GM19455 (cell line): ENCODE measurements at regions not wholly inside any gene's neighbourhood (a gene's known extent, or its start where the extent isn't known, plus 50 kb on each side); places are given as distances from the start of the nearest gene placed in this dataset.

Source experiments
- ATAC-seq: cut with Tn5 transposase; IDR thresholded peaks from one replicate; pipeline ENCODE4 v1.9.1; 2021; ENCODE audit not compliant: unreplicated experiment

- no peak for ATAC-seq
Measured at GRCh38 chr14:83993545-83993944, 1536.4 kb upstream of the FLRT2 start.

GRCh38 chr14:83994020-83994419 is 1535.9 kb upstream of the FLRT2 start:
- no peak for ATAC-seq

- ATAC-seq, result no peak
Measured at GRCh38 chr14:84001023-84001422, 1528.9 kb upstream of the FLRT2 start.

GRCh38 chr14:84003346-84003745 is 1526.6 kb upstream of the FLRT2 start:
- ATAC-seq, result no peak

GRCh38 chr14:84006643-84007155 is 1523.2 kb upstream of the FLRT2 start:
- ATAC-seq, result no peak

- ATAC-seq, result no peak
Measured at GRCh38 chr14:84013424-84013823, 1516.5 kb upstream of the FLRT2 start.

- no peak for ATAC-seq
Measured at GRCh38 chr14:84017495-84017894, 1512.4 kb upstream of the FLRT2 start.

GRCh38 chr14:84021433-84021832 is 1508.5 kb upstream of the FLRT2 start:
- ATAC-seq, result no peak

- ATAC-seq, result no peak
Measured at GRCh38 chr14:84024231-84024820, 1505.6 kb upstream of the FLRT2 start.

- no peak for ATAC-seq
Measured at GRCh38 chr14:84025106-84026012, 1504.6 kb upstream of the FLRT2 start.

GRCh38 chr14:84027351-84027750 is 1502.6 kb upstream of the FLRT2 start:
- ATAC-seq, result no peak

- no peak for ATAC-seq
Measured at GRCh38 chr14:84028080-84028604, 1501.8 kb upstream of the FLRT2 start.

- ATAC-seq, result no peak
Measured at GRCh38 chr14:84029246-84029645, 1500.7 kb upstream of the FLRT2 start.

- no peak for ATAC-seq
Measured at GRCh38 chr14:84029720-84030119, 1500.2 kb upstream of the FLRT2 start.

- ATAC-seq, result no peak
Measured at GRCh38 chr14:84036840-84037239, 1493.1 kb upstream of the FLRT2 start.

- no peak for ATAC-seq
Measured at GRCh38 chr14:84037593-84037992, 1492.4 kb upstream of the FLRT2 start.

GRCh38 chr14:84040101-84040500 is 1489.8 kb upstream of the FLRT2 start:
- ATAC-seq, result no peak

- ATAC-seq, result no peak
Measured at GRCh38 chr14:84041421-84041820, 1488.5 kb upstream of the FLRT2 start.

GRCh38 chr14:84042992-84043391 is 1487.0 kb upstream of the FLRT2 start:
- no peak for ATAC-seq

GRCh38 chr14:84064316-84065125 is 1465.4 kb upstream of the FLRT2 start:
- no peak for ATAC-seq

GRCh38 chr14:84065811-84066210 is 1464.1 kb upstream of the FLRT2 start:
- no peak for ATAC-seq
